Ramos (cell line): ENCODE measurements at regions not wholly inside any gene's neighbourhood (a gene's known extent, or its start where the extent isn't known, plus 50 kb on each side); places are given as distances from the start of the nearest gene placed in this dataset.

Source experiments
- in situ Hi-C: fragments of 300-500 bp; cut with MboI; formaldehyde crosslinking; loops from one replicate; pipeline ENCODE4 v1.14.3; 2022; ENCODE audit warnings: low sequenced_read_pairs; ENCODE audit not compliant: unreplicated experiment

- in situ Hi-C loops, result no loop called here
Observed at GRCh38 chr13:73355134-73355533, 296.3 kb downstream of the KLF5 start.

GRCh38 chr13:73351730-73352129, 292.9 kb downstream of the KLF5 start:
- in situ Hi-C loops, result no loop called here

GRCh38 chr13:73341748-73342147, 282.9 kb downstream of the KLF5 start:
- in situ Hi-C loops, result no loop called here

GRCh38 chr13:73340069-73340468, 281.3 kb downstream of the KLF5 start:
- in situ Hi-C loops, result no loop called here

- in situ Hi-C loops, result no loop called here
Observed at GRCh38 chr13:73339086-73339485, 280.3 kb downstream of the KLF5 start.

GRCh38 chr13:73338389-73338788, 279.6 kb downstream of the KLF5 start:
- in situ Hi-C loops, result no loop called here

- in situ Hi-C loops, result no loop called here
Observed at GRCh38 chr13:73337532-73337931, 278.7 kb downstream of the KLF5 start.

GRCh38 chr13:73336773-73337172, 278.0 kb downstream of the KLF5 start:
- in situ Hi-C loops, result no loop called here

- in situ Hi-C loops, result no loop called here
Observed at GRCh38 chr13:73335944-73336343, 277.1 kb downstream of the KLF5 start.

- in situ Hi-C loops, result no loop called here
Observed at GRCh38 chr13:73335210-73335609, 276.4 kb downstream of the KLF5 start.

GRCh38 chr13:73334445-73334844, 275.6 kb downstream of the KLF5 start:
- in situ Hi-C loops, result no loop called here

GRCh38 chr13:73331556-73331955, 272.8 kb downstream of the KLF5 start:
- in situ Hi-C loops, result no loop called here

- in situ Hi-C loops, result no loop called here
Observed at GRCh38 chr13:73329355-73329754, 270.6 kb downstream of the KLF5 start.

- in situ Hi-C loops, result no loop called here
Observed at GRCh38 chr13:73327579-73327978, 268.8 kb downstream of the KLF5 start.

GRCh38 chr13:73325723-73326558, 267.1 kb downstream of the KLF5 start:
- in situ Hi-C loops, result no loop called here

- in situ Hi-C loops, result no loop called here
Observed at GRCh38 chr13:73324842-73325722, 266.3 kb downstream of the KLF5 start.

GRCh38 chr13:73323615-73324014, 264.8 kb downstream of the KLF5 start:
- in situ Hi-C loops, result no loop called here

GRCh38 chr13:73321043-73321442, 262.2 kb downstream of the KLF5 start:
- in situ Hi-C loops, result no loop called here

- in situ Hi-C loops, result no loop called here
Observed at GRCh38 chr13:73317140-73317539, 258.3 kb downstream of the KLF5 start.

GRCh38 chr13:73310366-73310765, 251.6 kb downstream of the KLF5 start:
- in situ Hi-C loops, result no loop called here

GRCh38 chr13:73307481-73307880, 248.7 kb downstream of the KLF5 start:
- in situ Hi-C loops, result no loop called here
